DND-41 (cell line): ENCODE measurements at regions not wholly inside any gene's neighbourhood (a gene's known extent, or its start where the extent isn't known, plus 50 kb on each side); places are given as distances from the start of the nearest gene placed in this dataset.

Source experiments
- ATAC-seq: fragments of 200-7000 bp; cut with Tn5 transposase; 3 replicates; pipeline ENCODE4 v1.9.1; 2021; ENCODE audit warnings: low read depth; ENCODE audit not compliant: insufficient read depth
- DNase-seq: peaks from one replicate; pipeline ENCODE4 v3.0.0-alpha.2; 2020
- H2AFZ ChIP-seq: 2 replicates; pipeline ENCODE4 v1.6.0; 2012; ENCODE audit warnings: low read depth, low read length
- H3K27ac ChIP-seq: 2 replicates; pipeline ENCODE4 v1.5.1; 2012; ENCODE audit warnings: low read length, inconsistent platforms
- H3K27me3 ChIP-seq: fragments of 200-600 bp; sonication (generic); 2 replicates; pipeline ENCODE4 v1.6.0; 2012; ENCODE audit warnings: low read length, mild to moderate bottlenecking, inconsistent platforms; ENCODE audit not compliant: insufficient read depth, poor library complexity
- H3K36me3 ChIP-seq: 2 replicates; pipeline ENCODE4 v1.5.1; 2012; ENCODE audit warnings: low read length, inconsistent platforms; ENCODE audit not compliant: insufficient read depth
- H3K4me1 ChIP-seq: 2 replicates; pipeline ENCODE4 v1.5.1; 2012; ENCODE audit warnings: mild to moderate bottlenecking, low read length; ENCODE audit not compliant: insufficient read depth
- H3K4me2 ChIP-seq: 2 replicates; pipeline ENCODE4 v1.6.0; 2012; ENCODE audit warnings: mild to moderate bottlenecking, moderate library complexity, low read length, inconsistent platforms; ENCODE audit not compliant: insufficient read depth
- H3K4me3 ChIP-seq, 2 experiments: fragments of 200-600 bp in 1 of 2; shearing (Covaris generic) in 1 of 2; 2 replicates each; pipeline ENCODE4 v1.5.1; 2012 to 2016; ENCODE audit warnings: inconsistent platforms in 2 of 2, low read length in 2 of 2, mild to moderate bottlenecking in 2 of 2, low read depth in 1 of 2, moderate library complexity in 1 of 2
- H3K79me2 ChIP-seq: 2 replicates; pipeline ENCODE4 v1.6.0; 2012; ENCODE audit warnings: low read length, inconsistent platforms; ENCODE audit not compliant: insufficient read depth
- H3K9ac ChIP-seq: 2 replicates; pipeline ENCODE4 v1.6.0; 2012; ENCODE audit warnings: low read depth, mild to moderate bottlenecking, inconsistent platforms, low read length, moderate library complexity
- H3K9me3 ChIP-seq: 2 replicates; pipeline ENCODE4 v1.5.1; 2012; ENCODE audit warnings: low read length, moderate library complexity, mild to moderate bottlenecking, inconsistent platforms; ENCODE audit not compliant: insufficient read depth, severe bottlenecking
- H4K20me1 ChIP-seq: 2 replicates; pipeline ENCODE4 v1.6.0; 2012; ENCODE audit warnings: low read length; ENCODE audit not compliant: insufficient read depth
- CTCF ChIP-seq: IDR thresholded peaks from 2 replicates; pipeline ENCODE4 v1.5.1; 2012; ENCODE audit warnings: borderline replicate concordance, low read length, moderate library complexity, mild to moderate bottlenecking; ENCODE audit not compliant: poor library complexity, severe bottlenecking; ENCODE audit errors: extremely low read depth
- EZH2 ChIP-seq: IDR thresholded peaks from 3 replicates; pipeline ENCODE4 v1.6.1; 2012; ENCODE audit warnings: borderline replicate concordance, low read depth, mild to moderate bottlenecking, moderate library complexity, low read length, inconsistent platforms; ENCODE audit not compliant: severe bottlenecking

DNA sequence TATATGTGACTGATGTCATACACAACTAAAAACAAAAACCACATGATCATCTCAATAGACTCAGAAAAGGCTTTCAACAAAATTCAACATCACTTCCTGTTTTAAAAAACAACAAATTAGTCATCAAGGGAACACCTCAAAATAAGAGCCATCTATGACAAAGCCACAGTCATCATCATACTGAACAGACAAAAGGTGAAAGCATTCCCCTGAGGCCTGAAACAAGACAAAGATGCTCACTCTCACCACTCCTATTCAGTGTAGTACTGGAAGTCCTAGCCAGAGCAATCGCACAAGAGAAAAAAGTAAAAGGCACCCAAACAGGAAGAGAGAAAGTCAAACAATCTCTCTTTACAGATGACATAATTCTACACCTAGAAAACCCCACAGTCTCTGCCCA, 893.5 kb upstream of the EDIL3 start:
- TF ChIP-seq EZH2 = no peak
- TF ChIP-seq CTCF = no peak
- Histone ChIP-seq H3K79me2 (no peaks in the 10 kb centered on the region), H3K36me3 (no peaks in the 10 kb centered on the region), H3K27ac (no peak overlapping the region), H3K4me3 (no peak overlapping the region), H2AFZ (no peak overlapping the region), H3K9ac (no peak overlapping the region), H3K9me3 (no peaks in the 10 kb centered on the region), H3K27me3 (no peaks in the 10 kb centered on the region), H3K4me1 (no peaks in the 10 kb centered on the region), H4K20me1 (no peaks in the 10 kb centered on the region), H3K4me2 (no peak overlapping the region)
- DNase-seq = no peak
- no peak for ATAC-seq

- H3K27me3 ChIP-seq = no peaks in the 10 kb centered on the region
- ATAC-seq (no peak), DNase-seq (no peak)
- no peak overlapping the region for H3K27ac ChIP-seq
- TF ChIP-seq EZH2 (no peak), CTCF (no peak)
- H3K4me1 ChIP-seq = no peaks in the 10 kb centered on the region
- H3K36me3 ChIP-seq = no peaks in the 10 kb centered on the region
- no peaks in the 10 kb centered on the region for H3K9me3 ChIP-seq
- H3K79me2 ChIP-seq = no peaks in the 10 kb centered on the region
- H4K20me1 ChIP-seq = no peaks in the 10 kb centered on the region
- no peak overlapping the region for H3K4me3 ChIP-seq
- no peak overlapping the region for H3K4me2 ChIP-seq
- H2AFZ ChIP-seq = no peak overlapping the region
- no peak overlapping the region for H3K9ac ChIP-seq
Observed at GRCh38 chr5:85288914-85289313, 904.2 kb upstream of the EDIL3 start.

DNA sequence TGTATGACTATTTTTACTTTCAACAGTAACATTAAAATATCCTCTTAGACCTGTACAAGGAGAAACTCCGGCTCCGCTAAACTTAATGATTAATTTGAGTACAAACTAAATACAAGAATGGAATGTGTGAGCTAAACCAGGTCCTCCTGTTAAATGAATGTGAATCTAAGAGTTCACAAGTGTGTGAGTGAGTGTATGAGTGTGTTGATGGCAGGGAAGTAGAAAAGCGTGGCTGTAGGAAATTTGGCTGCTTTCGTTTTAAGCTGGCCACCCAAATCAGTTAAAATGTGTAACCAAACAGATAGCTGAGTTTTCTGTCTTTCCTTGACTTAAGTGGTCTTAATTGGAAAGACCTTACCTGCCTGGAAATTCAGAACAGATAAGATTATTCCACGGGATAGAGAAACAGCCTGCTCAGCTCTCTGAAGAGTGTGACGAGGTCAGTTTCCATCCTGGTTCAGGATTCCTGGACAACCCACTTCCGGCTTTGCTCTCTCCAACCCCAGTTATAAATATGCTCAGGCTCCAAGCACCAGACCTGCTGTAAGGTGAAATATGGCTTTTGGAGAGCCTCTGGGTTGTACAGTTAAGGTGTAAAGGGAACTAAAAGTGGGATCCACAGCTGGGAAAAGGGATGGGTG, 908.6 kb upstream of the EDIL3 start:
- DNase-seq (no peak), ATAC-seq (no peak)
- Histone ChIP-seq H4K20me1 (no peaks in the 10 kb centered on the region), H3K9ac (no peak overlapping the region), H3K36me3 (no peaks in the 10 kb centered on the region), H3K4me1 (no peaks in the 10 kb centered on the region), H3K4me3 (no peak overlapping the region), H3K27ac (no peak overlapping the region), H3K27me3 (no peaks in the 10 kb centered on the region), H3K79me2 (no peaks in the 10 kb centered on the region), H3K4me2 (no peak overlapping the region), H2AFZ (no peak overlapping the region), H3K9me3 (no peaks in the 10 kb centered on the region)
- TF ChIP-seq EZH2 (no peak), CTCF (no peak)

DNA sequence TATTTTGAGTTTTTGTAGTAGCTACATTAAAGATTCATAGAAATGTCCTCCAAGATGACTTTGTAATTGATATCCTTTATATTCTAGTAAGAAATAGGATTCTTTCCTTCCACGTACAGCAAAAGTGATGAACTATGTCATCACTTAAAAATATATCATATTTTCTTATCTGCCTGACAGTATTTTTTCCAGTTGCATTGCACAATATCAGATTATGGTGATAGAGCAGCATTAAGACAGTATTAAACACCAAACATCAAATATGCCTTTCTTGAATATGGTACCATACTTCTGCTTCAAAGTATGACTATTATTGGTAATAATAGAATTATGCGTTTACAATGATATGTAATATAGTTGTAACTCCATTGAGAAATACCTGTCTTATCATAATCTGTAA, 919.8 kb upstream of the EDIL3 start:
- H3K4me3 ChIP-seq = no peak overlapping the region
- no peak overlapping the region for H2AFZ ChIP-seq
- H3K9me3 ChIP-seq = no peaks in the 10 kb centered on the region
- H3K27me3 ChIP-seq = no peaks in the 10 kb centered on the region
- H3K4me1 ChIP-seq = no peaks in the 10 kb centered on the region
- no peaks in the 10 kb centered on the region for H4K20me1 ChIP-seq
- no peak for DNase-seq
- no peaks in the 10 kb centered on the region for H3K36me3 ChIP-seq
- ATAC-seq = no peak
- no peak overlapping the region for H3K4me2 ChIP-seq
- no peak for TF ChIP-seq EZH2
- no peak for TF ChIP-seq CTCF
- no peak overlapping the region for H3K27ac ChIP-seq
- H3K9ac ChIP-seq = no peak overlapping the region
- no peaks in the 10 kb centered on the region for H3K79me2 ChIP-seq
